ENCODE measurements at regions not wholly inside any gene's neighbourhood (a gene's known extent, or its start where the extent isn't known, plus 50 kb on each side); places are given as distances from the start of the nearest gene placed in this dataset.
A peak's percentile ranks its signal among the peaks of the same experiment; 100 is the strongest.

GRCh38 chr15:29451201-29451781 lies 181.7 kb upstream of the NSMCE3 start:
- DNase-seq = peak; percentile 3

DNA sequence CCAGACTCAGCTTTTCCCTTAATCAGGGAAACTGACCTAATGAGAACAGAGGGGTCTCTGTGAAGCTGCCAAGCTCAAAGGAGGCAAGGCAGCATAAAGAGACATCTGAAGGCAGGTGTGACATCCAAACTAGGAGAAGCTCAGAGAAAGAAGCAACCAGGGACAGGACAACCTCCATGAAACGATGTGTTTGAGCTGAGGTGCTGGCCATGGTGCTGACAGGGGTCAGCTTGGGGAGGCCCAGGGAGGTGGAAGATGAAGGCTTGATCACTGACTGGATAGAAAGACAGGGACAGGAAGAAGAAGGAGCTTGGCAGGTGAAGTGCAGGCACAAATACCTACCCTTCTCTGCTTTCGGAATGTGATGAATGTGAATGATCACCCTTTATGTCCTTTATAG lies 179.5 kb upstream of the NSMCE3 start:
- DNase-seq = peak; percentile 29

GRCh38 chr15:29448320-29448719 lies 178.7 kb upstream of the NSMCE3 start:
- DNase-seq = no peak

GRCh38 chr15:29446480-29446879 lies 176.9 kb upstream of the NSMCE3 start:
- no peak for DNase-seq

DNA sequence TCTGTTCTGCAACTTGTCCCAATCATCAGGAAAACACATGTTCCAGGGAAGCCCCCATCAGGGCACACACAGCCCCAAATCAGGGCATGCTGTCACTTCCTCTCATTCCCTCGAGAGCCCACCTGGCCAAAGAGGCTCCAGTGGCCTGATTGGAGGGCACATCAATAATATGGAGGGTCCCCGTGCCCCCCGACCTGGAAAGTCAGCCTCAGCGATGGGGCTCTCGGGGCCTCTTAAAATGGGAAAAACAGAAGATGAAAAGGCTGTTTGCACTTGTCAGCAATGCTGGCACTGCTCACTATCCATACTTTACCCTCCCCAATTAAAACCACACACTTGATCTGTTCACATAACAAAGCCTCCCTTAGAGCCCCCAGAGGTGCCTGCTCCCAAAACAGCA lies 172.9 kb upstream of the NSMCE3 start:
- DNase-seq = no peak

- DNase-seq = no peak
These were observed 170.9 kb upstream of the NSMCE3 start for GRCh38 chr15:29440541-29440940.

- DNase-seq = no peak
These were observed 169.1 kb upstream of the NSMCE3 start for GRCh38 chr15:29438703-29439055.

DNA sequence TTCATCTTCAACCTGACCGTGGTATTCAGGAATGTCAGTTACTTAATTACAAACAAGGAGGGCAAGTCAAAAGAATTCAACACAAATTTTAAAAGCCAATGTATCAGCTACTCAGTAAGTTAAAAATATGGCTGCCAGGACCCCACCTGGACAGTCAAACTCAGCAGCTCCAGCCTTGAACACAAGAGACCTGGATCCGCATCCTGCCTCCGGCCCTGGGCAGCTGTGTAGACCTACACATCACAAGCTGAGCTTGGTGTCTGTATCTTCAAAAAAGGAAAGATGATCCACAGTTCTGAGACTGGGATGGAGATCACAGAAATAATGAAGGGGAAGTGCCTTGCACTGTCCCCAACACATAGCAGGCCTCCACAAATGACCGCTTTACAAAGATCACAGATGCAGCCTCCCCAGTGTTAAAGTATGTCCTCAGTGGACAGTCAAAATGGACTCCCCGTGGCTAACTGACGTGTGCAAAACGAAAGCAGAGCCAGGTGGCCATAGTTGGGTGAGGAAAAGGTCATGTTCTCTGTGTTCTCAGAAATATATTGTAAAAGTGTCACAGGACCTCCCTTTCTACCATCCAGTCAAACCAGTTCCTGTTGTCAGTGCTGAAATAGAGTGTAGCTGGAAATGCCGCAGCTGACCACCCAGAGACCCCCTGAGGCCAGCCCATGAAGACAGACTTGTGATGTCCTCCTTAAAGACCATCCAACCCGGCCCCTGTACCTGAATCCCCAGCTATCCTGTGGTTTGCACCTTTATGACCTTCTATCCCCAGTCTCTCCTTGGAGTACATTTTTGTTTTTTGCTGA lies 168.5 kb upstream of the NSMCE3 start:
- DNase-seq = no peak

- DNase-seq = no peak
These were observed 166.2 kb upstream of the NSMCE3 start for GRCh38 chr15:29435811-29436210.

GRCh38 chr15:29434280-29434679 lies 164.7 kb upstream of the NSMCE3 start:
- no peak for DNase-seq

- no peak for DNase-seq
These were observed 164.1 kb upstream of the NSMCE3 start for GRCh38 chr15:29433507-29434248.

DNA sequence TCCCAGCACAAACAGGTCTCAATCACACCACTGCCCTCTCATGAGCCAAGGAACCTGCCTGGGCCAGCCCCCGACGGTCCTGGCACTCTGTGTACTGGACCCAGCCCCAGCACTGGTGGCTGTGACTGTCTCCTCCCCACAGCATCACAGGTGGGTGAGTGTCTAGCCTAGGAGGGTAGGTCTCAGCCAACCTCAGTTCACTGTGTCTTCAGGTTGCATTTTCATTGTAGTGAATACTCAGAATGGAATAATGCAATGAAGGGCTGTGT lies 163.4 kb upstream of the NSMCE3 start:
- DNase-seq = no peak

GRCh38 chr15:29432191-29433049 lies 162.8 kb upstream of the NSMCE3 start:
- no peak for DNase-seq

- no peak for DNase-seq
These were observed 161.2 kb upstream of the NSMCE3 start for GRCh38 chr15:29430831-29431230.

- DNase-seq = no peak
These were observed 160.5 kb upstream of the NSMCE3 start for GRCh38 chr15:29430124-29430523.

DNA sequence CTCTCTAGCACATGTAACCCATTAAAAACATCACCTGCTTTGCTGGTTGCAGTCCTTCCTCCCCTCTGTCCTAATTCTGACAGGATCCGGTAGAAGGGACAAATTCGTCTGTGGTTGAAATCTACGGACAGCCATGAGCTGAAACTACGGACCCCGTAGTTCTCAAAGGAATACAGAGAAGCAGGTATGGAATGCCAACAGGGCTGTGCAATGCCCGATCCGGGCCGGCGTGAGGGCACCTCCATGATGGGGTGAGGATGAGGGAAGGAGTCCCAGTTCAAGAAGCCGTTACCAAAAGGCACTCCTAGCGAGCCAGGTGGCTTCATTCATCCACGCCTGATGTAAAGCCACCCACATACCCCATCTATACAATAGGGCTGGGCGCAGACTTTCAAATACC lies 160.0 kb upstream of the NSMCE3 start:
- DNase-seq = no peak

- DNase-seq = no peak
These were observed 159.4 kb upstream of the NSMCE3 start for GRCh38 chr15:29428925-29429573.

DNA sequence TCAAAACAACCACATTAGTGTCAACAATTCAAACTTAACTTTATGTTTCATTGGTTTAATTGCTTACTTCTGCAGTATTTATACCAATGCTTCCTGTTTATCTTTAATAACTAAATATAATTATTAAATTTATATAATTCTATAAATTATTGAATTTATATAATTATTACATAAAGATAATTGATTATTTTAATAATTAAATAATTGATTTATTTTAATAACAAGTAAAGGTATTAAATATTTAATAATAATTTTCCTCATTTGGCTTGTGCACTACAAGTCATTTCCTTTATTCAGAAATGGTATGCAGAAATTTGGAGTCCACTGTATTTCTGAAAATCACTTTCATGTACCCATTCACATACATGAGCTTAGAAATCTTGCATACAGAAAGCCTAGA lies 156.2 kb upstream of the NSMCE3 start:
- no peak for DNase-seq

- peak; percentile 11 for DNase-seq
These were observed 154.5 kb upstream of the NSMCE3 start for GRCh38 chr15:29424118-29424517.

DNA sequence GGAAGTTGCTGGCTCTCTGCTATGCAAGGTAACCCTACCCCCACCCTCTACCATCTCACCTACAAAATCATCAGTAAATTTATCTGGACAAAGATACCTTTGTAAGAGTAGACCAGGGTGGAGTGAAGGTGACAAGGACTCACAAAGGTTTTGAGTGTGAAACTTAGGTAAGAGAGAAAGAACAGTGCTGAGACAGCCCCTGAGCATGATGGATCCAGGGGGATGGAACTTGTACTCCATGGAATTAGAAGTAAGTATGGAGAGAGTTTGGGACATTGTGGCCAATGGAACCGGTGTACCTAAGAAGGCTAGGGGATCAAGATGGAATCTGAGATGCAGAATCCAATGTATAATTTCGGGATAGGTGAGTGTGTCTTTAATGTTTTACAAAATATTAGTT lies 153.0 kb upstream of the NSMCE3 start:
- no peak for DNase-seq

DNA sequence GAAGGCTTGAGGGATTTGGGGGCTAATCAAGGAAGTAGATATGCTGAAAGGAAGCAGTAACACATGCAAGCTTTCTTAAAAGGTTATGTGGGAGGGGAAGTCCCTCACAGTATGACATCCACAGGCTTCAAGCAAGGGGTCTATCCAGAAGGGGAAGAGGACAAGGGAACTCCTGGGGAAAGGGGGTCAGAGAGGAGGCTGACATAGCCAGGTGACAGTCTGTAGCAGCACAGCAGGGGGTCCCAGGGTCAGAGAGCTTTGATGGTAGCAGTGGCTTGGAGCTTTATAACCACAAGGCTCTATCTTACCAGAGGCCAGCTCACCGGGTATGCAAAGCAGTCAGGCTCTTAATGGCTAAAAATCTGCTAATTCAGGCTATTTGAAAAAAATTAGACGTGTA lies 150.6 kb upstream of the NSMCE3 start:
- no peak for DNase-seq

- DNase-seq = no peak
These were observed 149.3 kb upstream of the NSMCE3 start for GRCh38 chr15:29418931-29419330.

DNA sequence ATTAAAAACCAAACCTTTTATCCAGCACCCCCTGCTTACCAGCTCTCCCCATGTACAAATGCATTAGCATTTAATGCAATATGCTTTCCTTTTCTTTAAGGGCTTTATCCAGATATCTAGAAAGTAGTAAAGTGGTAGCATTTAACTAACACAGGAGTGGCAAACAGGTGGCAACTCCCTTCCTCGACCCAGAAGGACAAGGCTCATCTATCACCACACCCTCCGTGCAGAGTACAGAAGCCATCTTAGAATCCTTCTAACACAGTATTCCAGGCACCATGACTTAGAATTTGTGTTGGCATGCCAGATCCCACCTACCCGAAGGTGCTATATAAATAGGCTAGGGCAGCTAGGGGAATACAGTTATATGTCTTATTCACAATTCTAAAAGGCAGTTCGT lies 148.6 kb upstream of the NSMCE3 start:
- DNase-seq = no peak

Measured in hematopoietic multipotent progenitor cell treated with erythropoietin and hydrocortisone succinate and interleukin-3 and kit ligand, for 4 days (in vitro differentiated cells).